H1 (cell line): ENCODE measurements at regions not wholly inside any gene's neighbourhood (a gene's known extent, or its start where the extent isn't known, plus 50 kb on each side); places are given as distances from the start of the nearest gene placed in this dataset.
A peak's percentile ranks its signal among the peaks of the same experiment; 100 is the strongest.

ENCODE experiments used
- CTCF ChIA-PET: fragments of 300-600 bp; sonication (Branson Sonifier 250); formaldehyde crosslinking; loops from one replicate; lab custom pipeline; 2021; ENCODE audit not compliant: partially characterized antibody; lab: Charles Lee
- POLR2A ChIA-PET: fragments of 300-600 bp; sonication (Branson Sonifier 250); formaldehyde crosslinking; loops from one replicate; lab custom pipeline; 2021; ENCODE audit warnings: inconsistent platforms; ENCODE audit not compliant: partially characterized antibody; lab: Charles Lee
- DNase-seq, 2 experiments: peaks; one replicate each; pipeline versions ENCODE4 v3.0.0 to v3.0.0-alpha.2; 2010 to 2022; ENCODE audit warnings: low spot score in 2 of 2, low read depth in 1 of 2, mixed read lengths in 1 of 2
- FAIRE-seq: peaks from 2 replicates; lab custom pipeline; 2011; peaks lifted over from hg19 to GRCh38; lab: Jason Lieb, UNC
- H2AFZ ChIP-seq: 2 replicates; pipeline ENCODE4 v1.8.1; 2012; ENCODE audit warnings: low read length, inconsistent platforms
- H2AK5ac ChIP-seq: 2 replicates; pipeline ENCODE4 v1.6.1; 2013; ENCODE audit warnings: low read depth, low read length
- H2BK120ac ChIP-seq: replicated peaks from 2 replicates; pipeline ENCODE3; 2013; ENCODE audit warnings: low read depth, low read length, inconsistent platforms
- H2BK12ac ChIP-seq: 2 replicates; pipeline ENCODE4 v1.6.1; 2013; ENCODE audit warnings: low read depth, low read length
- H2BK15ac ChIP-seq: 2 replicates; pipeline ENCODE4 v1.6.1; 2013; ENCODE audit warnings: low read length
- H2BK20ac ChIP-seq: 2 replicates; pipeline ENCODE4 v1.6.1; 2013; ENCODE audit warnings: low read length
- H2BK5ac ChIP-seq: 2 replicates; pipeline ENCODE4 v1.6.1; 2013; ENCODE audit warnings: low read depth, low read length
- H3K14ac ChIP-seq: 2 replicates; pipeline ENCODE4 v1.6.1; 2013; ENCODE audit warnings: inconsistent platforms; ENCODE audit not compliant: insufficient read length
- H3K18ac ChIP-seq: 2 replicates; pipeline ENCODE4 v1.6.1; 2013; ENCODE audit warnings: low read length; ENCODE audit errors: extremely low read depth
- H3K23ac ChIP-seq: 2 replicates; pipeline ENCODE4 v1.6.1; 2013; ENCODE audit warnings: inconsistent platforms; ENCODE audit not compliant: insufficient read length
- H3K23me2 ChIP-seq: 2 replicates; pipeline ENCODE4 v1.6.1; 2013; ENCODE audit warnings: low read depth, low read length
- H3K27ac ChIP-seq: 2 replicates; pipeline ENCODE4 v1.6.1; 2011; ENCODE audit warnings: low read depth, low read length, inconsistent platforms
- H3K27me3 ChIP-seq, 4 experiments: replicated peaks in 1 of 4; 1 replicate in 1 of 4; 2 replicates in 3 of 4; pipeline versions ENCODE4 v1.6.1 to v1.8.1; 2011 to 2013; ENCODE audit warnings: low read length in 3 of 4, mild to moderate bottlenecking in 3 of 4, inconsistent platforms in 2 of 4, mixed read lengths in 2 of 4, moderate library complexity in 1 of 4; ENCODE audit not compliant: control insufficient read depth in 3 of 4, insufficient read depth in 3 of 4; ENCODE audit errors: extremely low read depth in 1 of 4
- H3K36me3 ChIP-seq, 4 experiments: 2 replicates each; pipeline versions ENCODE4 v1.6.1 to v1.8.1; 2011 to 2013; ENCODE audit warnings: mild to moderate bottlenecking in 4 of 4, low read length in 3 of 4, moderate library complexity in 2 of 4, control low read depth in 1 of 4, inconsistent platforms in 1 of 4; ENCODE audit not compliant: insufficient read depth in 4 of 4, control insufficient read depth in 2 of 4
- H3K4ac ChIP-seq: replicated peaks from 2 replicates; pipeline ENCODE3; 2013; ENCODE audit warnings: low read length, low read depth, mixed read lengths, inconsistent platforms; ENCODE audit not compliant: insufficient read length
- H3K4me1 ChIP-seq, 4 experiments: replicated peaks in 1 of 4; 1 replicate in 1 of 4; 2 replicates in 3 of 4; pipeline versions ENCODE4 v1.6.1 to v1.8.1; 2011 to 2013; ENCODE audit warnings: low read length in 3 of 4, inconsistent platforms in 2 of 4, mixed read lengths in 1 of 4; ENCODE audit not compliant: insufficient read depth in 4 of 4, control insufficient read depth in 3 of 4
- H3K4me2 ChIP-seq, 2 experiments: 2 replicates each; pipeline versions ENCODE4 v1.6.1 to v1.8.1; 2011 to 2013; ENCODE audit warnings: low read depth in 2 of 2, low read length in 2 of 2, control low read depth in 1 of 2, inconsistent platforms in 1 of 2, mild to moderate bottlenecking in 1 of 2; ENCODE audit not compliant: insufficient read depth in 1 of 2
- H3K4me3 ChIP-seq, 4 experiments: fragments of 200-600, 300-600 bp in 1 of 4; sonication (generic), shearing (Covaris generic), sonication (Bioruptor Twin) in 1 of 4; 2 replicates each; pipeline versions ENCODE4 v1.5.1 to v1.8.1; 2011 to 2016; ENCODE audit warnings: low read length in 4 of 4, low read depth in 3 of 4, control low read depth in 2 of 4, inconsistent platforms in 2 of 4, mild to moderate bottlenecking in 2 of 4, mixed read lengths in 1 of 4, moderate library complexity in 1 of 4; ENCODE audit not compliant: insufficient read depth in 2 of 4; ENCODE audit errors: extremely low read depth in 1 of 4
- H3K56ac ChIP-seq: replicated peaks from 2 replicates; pipeline ENCODE3; 2013; ENCODE audit warnings: low read depth, mild to moderate bottlenecking, mixed read lengths, low read length, inconsistent platforms; ENCODE audit not compliant: insufficient read length
- H3K79me1 ChIP-seq: 2 replicates; pipeline ENCODE4 v1.6.1; 2013; ENCODE audit warnings: low read depth, low read length, control low read depth
- H3K79me2 ChIP-seq, 2 experiments: 2 replicates each; pipeline versions ENCODE4 v1.6.1 to v1.8.1; 2012 to 2013; ENCODE audit warnings: low read length in 2 of 2, mild to moderate bottlenecking in 2 of 2, inconsistent platforms in 1 of 2; ENCODE audit not compliant: insufficient read depth in 2 of 2, control insufficient read depth in 1 of 2
- H3K9ac ChIP-seq, 4 experiments: replicated peaks in 1 of 4; 1 replicate in 1 of 4; 2 replicates in 3 of 4; pipeline versions ENCODE4 v1.6.1 to v1.8.1; 2011 to 2013; ENCODE audit warnings: low read depth in 3 of 4, low read length in 3 of 4, control low read depth in 2 of 4, mild to moderate bottlenecking in 2 of 4, moderate library complexity in 2 of 4, inconsistent platforms in 1 of 4; ENCODE audit errors: extremely low read depth in 1 of 4
- H3K9me3 ChIP-seq, 2 experiments: 2 replicates each; pipeline versions ENCODE4 v1.6.1 to v1.8.1; 2012 to 2013; ENCODE audit warnings: mild to moderate bottlenecking in 2 of 2, moderate library complexity in 2 of 2, control low read depth in 1 of 2, inconsistent platforms in 1 of 2, low read depth in 1 of 2, low read length in 1 of 2, mixed read lengths in 1 of 2; ENCODE audit not compliant: insufficient read depth in 2 of 2
- H4K20me1 ChIP-seq, 2 experiments: replicated peaks in 1 of 2; 2 replicates each; pipeline versions ENCODE3 to v1.8.1; 2011 to 2013; ENCODE audit warnings: inconsistent platforms in 2 of 2, low read length in 2 of 2, mild to moderate bottlenecking in 1 of 2; ENCODE audit not compliant: insufficient read depth in 2 of 2, control insufficient read depth in 1 of 2
- H4K5ac ChIP-seq: 2 replicates; pipeline ENCODE4 v1.6.1; 2013; ENCODE audit warnings: low read length, low read depth, mixed read lengths, inconsistent platforms; ENCODE audit not compliant: insufficient read length
- H4K8ac ChIP-seq: 2 replicates; pipeline ENCODE4 v1.8.0; 2013; ENCODE audit warnings: mild to moderate bottlenecking, moderate library complexity, low read length, inconsistent platforms; ENCODE audit not compliant: insufficient read depth; ENCODE audit errors: extremely low read depth
- H4K91ac ChIP-seq: replicated peaks from 2 replicates; pipeline ENCODE3; 2013; ENCODE audit warnings: low read length, mixed read lengths, inconsistent platforms; ENCODE audit not compliant: insufficient read length
- CEBPB ChIP-seq: IDR thresholded peaks from 2 replicates; pipeline ENCODE4 v1.6.1; 2012; ENCODE audit warnings: low read depth, low read length
- KDM1A ChIP-seq: fragments of 200-600, 300-600 bp; sonication (generic); IDR thresholded peaks from 2 replicates; pipeline ENCODE4 v1.7.1; 2016; ENCODE audit warnings: mild to moderate bottlenecking, low read length, borderline replicate concordance
- WGBS, 2 experiments: shearing (Covaris generic) in 1 of 2; methylation state at CpG; one replicate each; pipeline versions ENCODE4 v1.1.6 to v1.1.7; 2013 to 2015; ENCODE audit warnings: low lambda C conversion rate in 2 of 2, mixed read lengths in 2 of 2, inconsistent platforms in 1 of 2, low coverage in 1 of 2, missing lambda C conversion rate in 1 of 2; ENCODE audit not compliant: insufficient replicate concordance in 2 of 2, insufficient coverage in 1 of 2, insufficient read length in 1 of 2; ENCODE audit errors: extremely low coverage in 1 of 2, missing lambda C conversion rate in 1 of 2; 5-methylcytosine and 5-hydroxymethylcytosine counted together
- TF ChIP-seq, protein P1 (sequence below), 3 experiments: IDR thresholded peaks; 1 replicate in 2 of 3; 2 replicates in 1 of 3; pipeline versions ENCODE4 v1.5.1 to v1.6.1; 2011; ENCODE audit warnings: low read length in 3 of 3, mild to moderate bottlenecking in 3 of 3, inconsistent platforms in 2 of 3, low read depth in 1 of 3, moderate library complexity in 1 of 3; ENCODE audit not compliant: insufficient read depth in 1 of 3; ENCODE audit errors: control extremely low read depth in 1 of 3

DNA sequence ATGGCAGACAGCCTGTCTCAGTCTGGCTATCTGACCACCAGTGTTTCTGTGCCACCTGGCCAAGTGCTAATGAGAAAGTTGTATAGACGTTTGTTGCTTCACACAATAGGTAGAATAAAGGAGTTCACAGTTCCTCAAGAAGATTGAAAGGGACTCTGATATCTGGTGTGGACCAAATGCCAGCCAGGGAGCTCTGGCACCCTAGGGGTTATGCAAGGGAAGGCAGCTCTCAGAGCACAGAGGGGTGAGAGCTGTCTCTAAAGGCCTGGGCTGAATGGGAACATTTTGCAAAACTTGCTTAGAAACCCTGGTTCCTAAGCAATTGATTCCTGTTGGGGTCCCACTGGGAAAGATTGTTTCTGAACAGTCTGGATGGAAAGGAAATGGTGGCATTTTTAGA lies 553.8 kb downstream of the EPHA4 start:
- Histone ChIP-seq H3K36me3 (no peaks in the 10 kb centered on the region), H3K4me3 (no peak overlapping the region), H2BK15ac (no peak overlapping the region), H4K20me1 (no peaks in the 10 kb centered on the region), H4K91ac (no peak overlapping the region), H3K4me2 (no peak overlapping the region), H4K5ac (no peak overlapping the region), H3K9me3 (no peaks in the 10 kb centered on the region), H3K4ac (no peak overlapping the region), H3K23me2 (no peaks in the 10 kb centered on the region), H3K79me2 (no peaks in the 10 kb centered on the region), H2BK120ac (no peak overlapping the region), H4K8ac (no peak overlapping the region), H3K4me1 (peaks cover 0 to 3% (median 1%) of the 10 kb centered on the region in 4 experiments; a peak in 3 of 7 replicates), H2BK20ac (no peak overlapping the region), H3K79me1 (no peaks in the 10 kb centered on the region), H3K14ac (no peak overlapping the region), H2BK12ac (no peak overlapping the region), H2BK5ac (no peak overlapping the region), H3K56ac (no peak overlapping the region), H2AK5ac (no peak overlapping the region), H3K27me3 (no peaks in the 10 kb centered on the region), H2AFZ (no peak overlapping the region), H3K27ac (no peak overlapping the region), H3K9ac (no peak overlapping the region), H3K23ac (no peak overlapping the region), H3K18ac (no peak overlapping the region)
- no peak for FAIRE-seq
- WGBS, 2 experiments: 80% methylated on average over 1 of the region's 1 CpG; no CpG with 5 or more reads in 1 of the 2 experiments
- CTCF ChIA-PET: interaction anchor here (0.6 kb wide), 1 partner anchor 23 kb away, joined by 3 read pairs; no protein-coding TSS in a partner anchor
- POLR2A ChIA-PET: no interaction called here
- TF ChIP-seq CEBPB: no peak
- no peak for TF ChIP-seq KDM1A
- TF ChIP-seq, protein P1, sequence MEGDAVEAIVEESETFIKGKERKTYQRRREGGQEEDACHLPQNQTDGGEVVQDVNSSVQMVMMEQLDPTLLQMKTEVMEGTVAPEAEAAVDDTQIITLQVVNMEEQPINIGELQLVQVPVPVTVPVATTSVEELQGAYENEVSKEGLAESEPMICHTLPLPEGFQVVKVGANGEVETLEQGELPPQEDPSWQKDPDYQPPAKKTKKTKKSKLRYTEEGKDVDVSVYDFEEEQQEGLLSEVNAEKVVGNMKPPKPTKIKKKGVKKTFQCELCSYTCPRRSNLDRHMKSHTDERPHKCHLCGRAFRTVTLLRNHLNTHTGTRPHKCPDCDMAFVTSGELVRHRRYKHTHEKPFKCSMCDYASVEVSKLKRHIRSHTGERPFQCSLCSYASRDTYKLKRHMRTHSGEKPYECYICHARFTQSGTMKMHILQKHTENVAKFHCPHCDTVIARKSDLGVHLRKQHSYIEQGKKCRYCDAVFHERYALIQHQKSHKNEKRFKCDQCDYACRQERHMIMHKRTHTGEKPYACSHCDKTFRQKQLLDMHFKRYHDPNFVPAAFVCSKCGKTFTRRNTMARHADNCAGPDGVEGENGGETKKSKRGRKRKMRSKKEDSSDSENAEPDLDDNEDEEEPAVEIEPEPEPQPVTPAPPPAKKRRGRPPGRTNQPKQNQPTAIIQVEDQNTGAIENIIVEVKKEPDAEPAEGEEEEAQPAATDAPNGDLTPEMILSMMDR (IDR thresholded peaks at IDR 0.05; ENCODE audit: control extremely low read depth in 1 of 3, insufficient read depth in 1 of 3, low read depth in 1 of 3, low read length in 3 of 3): peak in 1 of 3 experiments; percentile 23; a peak in 1 of 4 replicates
- DNase-seq: no peak
